Spleen (tissue), 11 donors: ENCODE measurements at regions not wholly inside any gene's neighbourhood (a gene's known extent, or its start where the extent isn't known, plus 50 kb on each side); places are given as distances from the start of the nearest gene placed in this dataset.

Experiments used
- DNase-seq: peaks from one replicate; pipeline ENCODE4 v3.0.0-alpha.2; 2020
- H3K27ac ChIP-seq, 8 donors: fragments of 200-600 bp; sonication (generic) in 7 of 8; 1 replicate in 4 of 8; 2 replicates in 4 of 8; pipeline versions ENCODE4 v1.5.0 to v1.8.0; 2016 to 2021; ENCODE audit warnings: inconsistent platforms in 4 of 8, mild to moderate bottlenecking in 4 of 8, moderate library complexity in 1 of 8
- H3K27me3 ChIP-seq, 7 donors: fragments of 200-600 bp; sonication (generic) in 6 of 7; replicated peaks in 1 of 7; 1 replicate in 4 of 7; 2 replicates in 3 of 7; pipeline versions ENCODE4 v1.5.0 to v1.8.0; 2016 to 2021; ENCODE audit warnings: inconsistent platforms in 3 of 7, mild to moderate bottlenecking in 1 of 7
- H3K36me3 ChIP-seq, 6 donors: fragments of 200-600 bp; sonication (generic) in 5 of 6; 1 replicate in 4 of 6; 2 replicates in 2 of 6; pipeline versions ENCODE4 v1.5.0 to v1.8.0; 2016 to 2021; ENCODE audit warnings: inconsistent platforms in 2 of 6
- H3K4me1 ChIP-seq, 6 donors: fragments of 200-600 bp; sonication (generic) in 5 of 6; 1 replicate in 3 of 6; 2 replicates in 3 of 6; pipeline versions ENCODE4 v1.5.0 to v1.8.0; 2016 to 2021; ENCODE audit warnings: inconsistent platforms in 3 of 6
- H3K4me3 ChIP-seq, 8 donors: fragments of 200-600 bp; sonication (generic) in 7 of 8; 1 replicate in 4 of 8; 2 replicates in 4 of 8; pipeline versions ENCODE4 v1.5.0 to v1.8.0; 2016 to 2021; ENCODE audit warnings: inconsistent platforms in 4 of 8, mild to moderate bottlenecking in 4 of 8, moderate library complexity in 2 of 8
- H3K9me3 ChIP-seq, 8 donors: fragments of 200-600 bp; sonication (generic) in 7 of 8; 1 replicate in 4 of 8; 2 replicates in 4 of 8; pipeline versions ENCODE4 v1.5.0 to v1.8.0; 2016 to 2021; ENCODE audit warnings: inconsistent platforms in 4 of 8
- CTCF ChIP-seq, 11 experiments: fragments of 200-600 bp in 7 of 11; fragments of 450-650 bp in 4 of 11; sonication (generic) in 4 of 11; IDR thresholded peaks in 8 of 11; conservative IDR thresholded peaks in 3 of 11; 1 replicate in 7 of 11; 2 replicates in 4 of 11; pipeline versions ENCODE4 v1.4.0 to v1.8.0; 2016 to 2021; ENCODE audit warnings: antibody characterized with exemption in 11 of 11, inconsistent platforms in 4 of 11, mild to moderate bottlenecking in 1 of 11
- POLR2A ChIP-seq, 3 donors: fragments of 450-650 bp; IDR thresholded peaks; one replicate each; pipeline ENCODE4 v1.5.1; 2017; ENCODE audit warnings: antibody characterized with exemption in 3 of 3, mild to moderate bottlenecking in 1 of 3
- POLR2AphosphoS5 ChIP-seq, 3 donors: sonication (generic); formaldehyde crosslinking; IDR thresholded peaks; one replicate each; pipeline ENCODE4 v1.5.1; 2017; ENCODE audit warnings: antibody characterized with exemption in 3 of 3
- WGBS, 5 donors: extraction: QIAGEN DNeasy Blood & Tissue Kit in 3 of 5; methylation state at CpG; one replicate each; pipeline versions ENCODE4 v1.1.5 to v1.1.7; 2013 to 2018; 5-methylcytosine and 5-hydroxymethylcytosine counted together
- intact Hi-C: fragments of 100-400 bp; cut with DNase I; formaldehyde crosslinking; loops from one replicate; pipeline ENCODE4 v1.15.0; 2023; ENCODE audit warnings: low total_unique reads
- donor health status: healthy with polysubstance abuse.
- donor health status: DM: no; HTN: no; CAD: no; lungs with moderate emphysema.
- donor health status: DM: no; HTN: no; CAD: no.
- donor health status: Bipolar disorder and iron deficiency.
- donor health status: healthy.
- donor health status: DM: no; HTN: no; CAD: no.
- donor health status: DM: yes; HTN: yes; CAD: no.

GRCh38 chr9:106305428-106306133, 557.4 kb upstream of the ZNF462 start:
- DNase-seq: no peak
- Histone ChIP-seq H3K36me3 (no peaks in the 10 kb centered on the region), H3K4me3 (no peak overlapping the region), H3K27ac (no peak overlapping the region), H3K27me3 (no peaks in the 10 kb centered on the region), H3K9me3 (no peaks in the 10 kb centered on the region), H3K4me1 (no peaks in the 10 kb centered on the region)
- WGBS, 5 donors: 48 to 69% (median 58%) methylated on average over 1 of the region's 1 CpG
- intact Hi-C loops: no loop called here
- TF ChIP-seq POLR2AphosphoS5 (IDR thresholded peaks at IDR 0.05) (no peak), POLR2A (IDR thresholded peaks at IDR 0.05) (no peak), CTCF (IDR thresholded peaks at IDR 0.05 in 8 of 11, conservative IDR thresholded peaks at IDR 0.05 in 3 of 11) (no peak)

GRCh38 chr9:106307670-106308069, 555.3 kb upstream of the ZNF462 start:
- TF ChIP-seq CTCF (IDR thresholded peaks at IDR 0.05 in 8 of 11, conservative IDR thresholded peaks at IDR 0.05 in 3 of 11) (no peak), POLR2A (IDR thresholded peaks at IDR 0.05) (no peak), POLR2AphosphoS5 (IDR thresholded peaks at IDR 0.05) (no peak)
- no peaks in the 10 kb centered on the region for H3K27me3 ChIP-seq
- no peak overlapping the region for H3K4me3 ChIP-seq
- H3K27ac ChIP-seq: no peak overlapping the region
- H3K9me3 ChIP-seq: no peaks in the 10 kb centered on the region
- intact Hi-C loops: no loop called here
- no peaks in the 10 kb centered on the region for H3K4me1 ChIP-seq
- H3K36me3 ChIP-seq: no peaks in the 10 kb centered on the region
- DNase-seq: no peak

- DNase-seq: no peak
- intact Hi-C loops: no loop called here
- no peaks in the 10 kb centered on the region for H3K4me1 ChIP-seq
- no peaks in the 10 kb centered on the region for H3K9me3 ChIP-seq
- H3K27me3 ChIP-seq: no peaks in the 10 kb centered on the region
- 76 to 92% (median 86%) methylated on average over 1 of the region's 1 CpG for WGBS, 5 donors
- no peak overlapping the region for H3K4me3 ChIP-seq
- no peaks in the 10 kb centered on the region for H3K36me3 ChIP-seq
- TF ChIP-seq CTCF (IDR thresholded peaks at IDR 0.05 in 8 of 11, conservative IDR thresholded peaks at IDR 0.05 in 3 of 11) (no peak), POLR2AphosphoS5 (IDR thresholded peaks at IDR 0.05) (no peak), POLR2A (IDR thresholded peaks at IDR 0.05) (no peak)
- no peak overlapping the region for H3K27ac ChIP-seq
Observed at GRCh38 chr9:106309925-106310324, 553.0 kb upstream of the ZNF462 start.

GRCh38 chr9:106310782-106311181, 552.2 kb upstream of the ZNF462 start:
- WGBS, 5 donors: 50 to 82% (median 53%) methylated on average over 1 of the region's 1 CpG
- TF ChIP-seq CTCF (IDR thresholded peaks at IDR 0.05 in 8 of 11, conservative IDR thresholded peaks at IDR 0.05 in 3 of 11): no peak
- TF ChIP-seq POLR2AphosphoS5 (IDR thresholded peaks at IDR 0.05): no peak
- TF ChIP-seq POLR2A (IDR thresholded peaks at IDR 0.05): no peak
- Histone ChIP-seq H3K27ac (no peak overlapping the region), H3K27me3 (no peaks in the 10 kb centered on the region), H3K36me3 (no peaks in the 10 kb centered on the region), H3K4me3 (no peak overlapping the region), H3K9me3 (no peaks in the 10 kb centered on the region), H3K4me1 (no peaks in the 10 kb centered on the region)
- intact Hi-C loops: no loop called here
- DNase-seq: no peak
